ENCODE measurements at regions not wholly inside any gene's neighbourhood (a gene's known extent, or its start where the extent isn't known, plus 50 kb on each side); places are given as distances from the start of the nearest gene placed in this dataset.

- H3K9me3 Mint-ChIP-seq = no peaks in the 10 kb centered on the region
- no peak overlapping the region for H3K27ac Mint-ChIP-seq
- no peak overlapping the region for H3K4me3 Mint-ChIP-seq
- TF ChIP-seq CTCF (IDR thresholded peaks at IDR 0.05) = no peak
- DNase-seq = peak; percentile 2
- peaks cover 23% of the 10 kb centered on the region for H3K4me1 Mint-ChIP-seq (ENCODE audit: low read depth)
- H3K36me3 Mint-ChIP-seq (ENCODE audit: low read depth) = no peaks in the 10 kb centered on the region
- peaks cover 3% of the 10 kb centered on the region; the same call in 1 of the 2 replicates for H3K27me3 Mint-ChIP-seq (ENCODE audit: insufficient read depth)
Observed at GRCh38 chr1:244782056-244782455, 53.4 kb upstream of the COX20 start.

- H3K4me3 Mint-ChIP-seq = no peak overlapping the region
- H3K27me3 Mint-ChIP-seq (ENCODE audit: insufficient read depth) = peaks cover 3% of the 10 kb centered on the region; the same call in 1 of the 2 replicates
- DNase-seq = no peak
- no peak overlapping the region for H3K27ac Mint-ChIP-seq
- H3K36me3 Mint-ChIP-seq (ENCODE audit: low read depth) = no peaks in the 10 kb centered on the region
- no peaks in the 10 kb centered on the region for H3K9me3 Mint-ChIP-seq
- TF ChIP-seq CTCF (IDR thresholded peaks at IDR 0.05) = no peak
- H3K4me1 Mint-ChIP-seq (ENCODE audit: low read depth) = peaks cover 21% of the 10 kb centered on the region
Observed at GRCh38 chr1:244783138-244783537, 52.3 kb upstream of the COX20 start.

All from HFFc6 (cell line).